HG03025 (cell line): ENCODE measurements at regions not wholly inside any gene's neighbourhood (a gene's known extent, or its start where the extent isn't known, plus 50 kb on each side); places are given as distances from the start of the nearest gene placed in this dataset.

Experiments
- ATAC-seq: cut with Tn5 transposase; IDR thresholded peaks from one replicate; pipeline ENCODE4 v1.9.1; 2021; ENCODE audit warnings: mild to moderate bottlenecking, moderate library complexity; ENCODE audit not compliant: unreplicated experiment, low FRiP score

- ATAC-seq, result peak; percentile 60
Observed at GRCh38 chr6:47360388-47360787, 50.7 kb upstream of the TNFRSF21 start.

DNA sequence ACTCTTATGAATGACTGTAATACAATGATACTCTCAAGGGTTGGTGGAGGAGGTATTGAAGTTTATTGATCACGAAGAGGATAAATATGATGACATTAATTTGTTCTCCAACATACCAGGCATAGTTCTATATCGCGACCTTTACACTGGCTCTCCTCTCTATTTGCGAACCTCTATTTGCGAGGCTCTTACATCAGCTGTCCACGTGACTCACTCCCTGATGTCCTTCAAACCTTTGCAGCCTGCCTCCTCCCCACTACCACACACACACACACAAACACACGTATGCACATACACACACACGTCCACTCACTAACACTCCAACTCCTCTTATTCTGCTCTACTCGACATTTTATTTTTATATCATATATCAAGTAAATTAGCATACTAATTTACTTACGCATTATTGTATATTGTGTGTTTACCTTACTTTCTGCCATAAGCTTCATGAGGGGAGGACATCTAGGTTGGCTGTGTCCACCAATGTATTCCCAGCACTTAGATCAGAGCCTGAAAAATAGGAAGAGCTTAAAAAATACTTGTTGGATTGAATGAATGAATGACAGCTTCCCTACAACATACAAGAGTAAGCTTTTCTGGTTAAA is 53.3 kb upstream of the TNFRSF21 start:
- no peak for ATAC-seq

GRCh38 chr6:47363736-47364135 is 54.0 kb upstream of the TNFRSF21 start:
- ATAC-seq, result no peak

GRCh38 chr6:47366335-47366890 is 56.7 kb upstream of the TNFRSF21 start:
- no peak for ATAC-seq

- ATAC-seq, result no peak
Observed at GRCh38 chr6:47371139-47371869, 61.6 kb upstream of the TNFRSF21 start.

GRCh38 chr6:47371870-47372255 is 62.2 kb upstream of the TNFRSF21 start:
- no peak for ATAC-seq

- no peak for ATAC-seq
Observed at GRCh38 chr6:47372318-47372717, 62.6 kb upstream of the TNFRSF21 start.

GRCh38 chr6:47375426-47375825 is 65.7 kb upstream of the TNFRSF21 start:
- no peak for ATAC-seq

DNA sequence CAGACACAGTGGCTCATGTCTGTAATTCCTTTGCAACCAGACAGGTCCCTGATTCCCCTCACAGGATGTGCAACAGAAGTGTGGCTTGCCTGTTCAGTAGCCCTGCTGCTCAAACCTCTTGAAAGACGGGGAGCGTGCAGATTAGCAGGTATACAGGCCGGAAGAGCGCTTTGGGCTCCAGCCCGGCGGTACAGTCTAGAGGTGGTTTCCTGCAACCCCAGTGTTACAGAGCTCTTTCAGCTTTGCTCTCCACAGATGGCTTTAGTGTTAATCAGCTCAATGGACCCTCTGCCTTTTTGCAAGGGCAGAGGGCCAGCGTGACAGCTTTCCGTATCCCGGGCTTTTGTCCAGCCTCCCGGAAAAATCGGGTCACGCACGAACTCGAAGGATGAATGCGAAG is 67.2 kb upstream of the TNFRSF21 start:
- no peak for ATAC-seq

DNA sequence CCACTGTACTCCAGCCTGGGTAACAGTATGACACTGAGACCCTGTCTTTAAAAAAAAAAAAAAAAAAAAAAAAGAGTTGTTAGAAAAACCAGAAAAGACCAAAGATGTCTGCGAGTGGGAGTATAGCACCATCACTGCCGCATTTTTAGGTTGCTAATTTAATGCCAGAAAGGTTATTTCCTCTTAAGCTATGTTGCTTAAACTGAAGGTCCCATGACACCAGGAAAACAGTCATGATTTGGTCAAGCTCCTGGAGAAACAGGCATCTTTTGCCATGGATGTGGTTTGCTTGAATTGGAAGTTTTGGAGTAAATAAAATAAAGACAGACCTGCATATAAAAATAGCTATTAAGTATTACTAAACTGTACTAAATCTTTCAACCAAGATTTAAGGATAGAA is 68.3 kb upstream of the TNFRSF21 start:
- no peak for ATAC-seq

DNA sequence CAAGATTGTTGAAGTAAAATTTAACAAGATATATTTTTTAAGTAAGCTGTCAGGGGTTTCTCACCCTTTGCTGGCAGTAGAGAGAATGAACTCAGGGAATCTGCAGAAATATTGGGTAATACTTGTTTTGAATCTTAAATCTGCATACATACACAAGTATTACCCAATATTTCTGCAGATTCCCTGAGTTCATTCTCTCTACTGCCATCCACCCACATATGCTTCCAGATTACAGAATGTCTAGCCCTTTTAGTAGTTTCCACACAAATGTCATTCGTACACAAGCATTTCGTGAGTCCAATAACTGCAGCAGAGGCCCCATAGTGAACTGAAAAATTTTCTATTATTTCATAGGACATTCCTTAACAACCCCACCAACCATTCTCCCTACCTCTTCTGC is 69.6 kb upstream of the TNFRSF21 start:
- no peak for ATAC-seq

GRCh38 chr6:47380251-47380650 is 70.5 kb upstream of the TNFRSF21 start:
- ATAC-seq, result no peak

GRCh38 chr6:47381036-47381435 is 71.3 kb upstream of the TNFRSF21 start:
- ATAC-seq, result no peak

- no peak for ATAC-seq
Observed at GRCh38 chr6:47383360-47383759, 73.7 kb upstream of the TNFRSF21 start.

DNA sequence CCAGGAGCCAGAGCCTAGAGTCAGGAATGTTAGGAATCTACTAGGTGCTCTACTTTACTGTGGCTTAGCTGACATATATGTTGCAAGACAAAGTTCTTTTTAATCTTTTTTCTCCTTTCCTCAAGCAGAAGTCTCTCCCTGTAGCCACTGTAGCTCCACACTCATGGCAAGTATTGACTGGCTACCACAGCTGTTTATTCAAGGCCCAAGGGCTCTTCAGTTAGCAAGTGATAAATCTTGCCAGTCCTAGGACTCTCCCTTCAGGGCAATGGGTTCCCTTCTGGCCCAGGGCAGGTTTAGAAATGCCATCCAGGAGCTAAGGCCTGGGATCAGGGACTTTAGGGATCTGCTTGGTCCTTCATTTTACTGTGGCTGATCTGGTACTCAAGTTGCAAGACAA is 82.0 kb upstream of the TNFRSF21 start:
- ATAC-seq, result no peak

DNA sequence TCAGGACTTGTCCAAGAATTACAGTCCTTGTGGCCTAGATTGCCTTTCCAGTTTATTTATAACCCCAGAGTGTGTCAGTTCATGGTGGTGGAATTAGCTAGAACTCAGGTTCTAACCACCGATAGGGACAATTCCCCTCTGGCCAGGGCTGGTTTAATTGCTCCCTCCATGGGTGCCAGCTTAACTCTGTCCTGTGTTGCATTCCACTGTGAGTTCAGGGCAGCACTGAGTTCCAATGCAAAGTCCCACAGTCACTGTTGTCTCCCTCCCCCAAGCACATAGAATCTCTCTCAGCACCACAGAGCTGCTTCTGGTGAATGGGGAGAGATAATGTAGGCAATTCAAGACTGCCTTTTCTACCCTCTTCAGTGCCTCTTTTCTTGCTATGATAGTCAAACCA is 82.5 kb upstream of the TNFRSF21 start:
- no peak for ATAC-seq

- no peak for ATAC-seq
Observed at GRCh38 chr6:47396401-47397069, 81.1 kb upstream of the CD2AP start.

GRCh38 chr6:47400581-47400980 is 77.0 kb upstream of the CD2AP start:
- ATAC-seq, result no peak

GRCh38 chr6:47402081-47402480 is 75.5 kb upstream of the CD2AP start:
- ATAC-seq, result no peak

DNA sequence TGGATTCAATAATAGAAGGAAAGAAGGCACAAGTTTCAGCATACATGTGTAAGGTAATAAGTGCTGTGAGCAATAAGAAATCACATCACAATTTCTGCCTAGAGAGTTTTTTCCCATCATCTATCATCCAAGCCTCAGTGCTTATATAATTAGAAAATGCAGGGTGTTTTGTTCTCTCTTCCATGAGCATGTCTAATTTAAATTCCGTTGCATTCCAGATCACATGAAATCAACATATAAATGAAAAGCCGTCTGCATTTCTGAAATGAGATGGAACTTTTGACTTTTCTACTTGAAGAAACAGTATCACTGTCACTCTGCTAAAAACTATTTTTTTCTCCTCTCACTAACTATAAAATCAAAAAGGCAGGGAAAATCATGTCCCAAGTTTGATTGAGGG is 74.5 kb upstream of the CD2AP start:
- ATAC-seq, result no peak

DNA sequence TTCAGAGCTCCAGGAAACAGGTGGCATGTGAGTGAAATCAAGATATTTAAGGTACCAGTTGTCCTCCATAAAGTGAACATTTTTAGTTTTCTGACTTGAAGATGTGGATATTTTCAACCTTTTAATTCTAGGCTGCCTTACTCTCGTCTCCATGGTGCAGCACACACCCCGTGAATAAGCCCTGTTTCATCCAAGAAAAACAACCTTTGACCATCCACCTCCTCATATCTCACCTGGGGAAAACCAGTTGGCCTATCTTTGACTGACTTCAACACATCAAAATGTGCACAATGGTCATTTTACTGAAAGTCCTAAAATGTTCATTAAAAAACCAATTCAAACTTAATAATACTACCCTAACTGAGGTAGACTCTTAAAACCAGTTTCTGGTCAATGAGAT is 73.8 kb upstream of the CD2AP start:
- ATAC-seq, result no peak

- ATAC-seq, result no peak
Observed at GRCh38 chr6:47404435-47404834, 73.2 kb upstream of the CD2AP start.
